Progenitor cell of endocrine pancreas (in vitro differentiated cells): ENCODE measurements at regions not wholly inside any gene's neighbourhood (a gene's known extent, or its start where the extent isn't known, plus 50 kb on each side); places are given as distances from the start of the nearest gene placed in this dataset.

Experiments
- DNase-seq: peaks from one replicate; pipeline ENCODE4 v3.0.0; 2021; ENCODE audit warnings: low spot score; ENCODE audit not compliant: unreplicated experiment
- H3K27ac Mint-ChIP-seq: 2 replicates; pipeline ENCODE4 v1.8.0; 2021; ENCODE audit warnings: mild to moderate bottlenecking, moderate library complexity, mixed read lengths
- H3K27me3 Mint-ChIP-seq: 2 replicates; pipeline ENCODE4 v1.8.0; 2021; ENCODE audit warnings: mixed read lengths
- H3K36me3 Mint-ChIP-seq: 2 replicates; pipeline ENCODE4 v1.8.0; 2022; ENCODE audit warnings: mixed read lengths; ENCODE audit not compliant: insufficient read depth
- H3K4me1 Mint-ChIP-seq: 2 replicates; pipeline ENCODE4 v1.8.0; 2021; ENCODE audit warnings: low read depth, mixed read lengths
- H3K4me3 Mint-ChIP-seq: 2 replicates; pipeline ENCODE4 v1.8.0; 2021; ENCODE audit warnings: low read depth, mild to moderate bottlenecking, moderate library complexity, mixed read lengths
- H3K9me3 Mint-ChIP-seq: 2 replicates; pipeline ENCODE4 v1.8.0; 2021; ENCODE audit warnings: low read depth, mixed read lengths
- CTCF ChIP-seq: fragments of 200-600 bp; sonication (generic); IDR thresholded peaks from one replicate; pipeline ENCODE4 v1.5.0; 2021; ENCODE audit warnings: antibody characterized with exemption, mild to moderate bottlenecking; ENCODE audit not compliant: unreplicated experiment

GRCh38 chr1:96365076-96365475 lies 356.5 kb upstream of the PTBP2 start:
- Mint-ChIP-seq H3K27ac (no peak overlapping the region), H3K27me3 (no peaks in the 10 kb centered on the region), H3K36me3 (no peaks in the 10 kb centered on the region), H3K4me1 (peaks cover 3% of the 10 kb centered on the region), H3K9me3 (no peaks in the 10 kb centered on the region), H3K4me3 (no peak overlapping the region)
- no peak for TF ChIP-seq CTCF
- no peak for DNase-seq

GRCh38 chr1:96365596-96366390 lies 355.8 kb upstream of the PTBP2 start:
- no peak for TF ChIP-seq CTCF
- H3K9me3 Mint-ChIP-seq: no peaks in the 10 kb centered on the region
- DNase-seq: no peak
- no peaks in the 10 kb centered on the region for H3K36me3 Mint-ChIP-seq
- peaks cover 3% of the 10 kb centered on the region for H3K4me1 Mint-ChIP-seq
- no peak overlapping the region for H3K27ac Mint-ChIP-seq
- H3K4me3 Mint-ChIP-seq: no peak overlapping the region
- H3K27me3 Mint-ChIP-seq: no peaks in the 10 kb centered on the region

- H3K4me1 Mint-ChIP-seq: peaks cover 3% of the 10 kb centered on the region
- H3K36me3 Mint-ChIP-seq: no peaks in the 10 kb centered on the region
- H3K27me3 Mint-ChIP-seq: no peaks in the 10 kb centered on the region
- TF ChIP-seq CTCF: no peak
- H3K9me3 Mint-ChIP-seq: no peaks in the 10 kb centered on the region
- no peak overlapping the region for H3K27ac Mint-ChIP-seq
- no peak overlapping the region for H3K4me3 Mint-ChIP-seq
- DNase-seq: no peak
Measured at GRCh38 chr1:96366516-96366915, 355.1 kb upstream of the PTBP2 start.

- Mint-ChIP-seq H3K9me3 (peaks cover 8% of the 10 kb centered on the region), H3K36me3 (no peaks in the 10 kb centered on the region), H3K27ac (no peak overlapping the region), H3K4me3 (no peak overlapping the region), H3K4me1 (peaks cover 3% of the 10 kb centered on the region), H3K27me3 (no peaks in the 10 kb centered on the region)
- TF ChIP-seq CTCF: no peak
- DNase-seq: no peak
Measured at GRCh38 chr1:96367791-96368190, 353.8 kb upstream of the PTBP2 start.

GRCh38 chr1:96370757-96371156 lies 350.8 kb upstream of the PTBP2 start:
- no peaks in the 10 kb centered on the region for H3K4me1 Mint-ChIP-seq
- no peak for TF ChIP-seq CTCF
- H3K36me3 Mint-ChIP-seq: no peaks in the 10 kb centered on the region
- DNase-seq: no peak
- H3K27ac Mint-ChIP-seq: no peak overlapping the region
- no peak overlapping the region for H3K4me3 Mint-ChIP-seq
- H3K27me3 Mint-ChIP-seq: no peaks in the 10 kb centered on the region
- peaks cover 8% of the 10 kb centered on the region for H3K9me3 Mint-ChIP-seq
